HCT116 (cell line): ENCODE measurements at regions not wholly inside any gene's neighbourhood (a gene's known extent, or its start where the extent isn't known, plus 50 kb on each side); places are given as distances from the start of the nearest gene placed in this dataset.

Experiments used
- ATAC-seq: fragments of 200-7000 bp; cut with Tn5 transposase; 2 replicates; pipeline ENCODE4 v1.9.1; 2020; ENCODE audit warnings: mild to moderate bottlenecking, moderate library complexity
- BruUV-seq: library from RNA; stranded (reverse); fragments of 400-500 nt; replicated peaks from 2 replicates; lab custom pipeline; 2021; lab: Mats Ljungman, UMichigan
- CTCF ChIA-PET: fragments of 300-600 bp; sonication (Branson Sonifier 250); formaldehyde crosslinking; loops from one replicate; lab custom pipeline; 2021; ENCODE audit warnings: antibody characterized with exemption; lab: Charles Lee
- POLR2A ChIA-PET: fragments of 300-600, 350-600 bp; sonication (Branson Sonifier 250); formaldehyde crosslinking; loops from one replicate; lab custom pipeline; 2021; ENCODE audit warnings: antibody characterized with exemption; lab: Charles Lee
- RAD21 ChIA-PET, 2 experiments: fragments of 300-600 bp; sonication (Branson Sonifier 250); formaldehyde crosslinking; loops; one replicate each; lab custom pipeline; 2023; ENCODE audit warnings: low total read pairs in 2 of 2; ENCODE audit not compliant: uncharacterized antibody in 2 of 2, unreplicated experiment in 2 of 2, low non-redundant PET in 1 of 2; lab: Charles Lee
- DNase-seq: peaks from one replicate; pipeline ENCODE4 v3.0.0-alpha.2; 2010; ENCODE audit warnings: low read depth, low spot score
- H2AFZ ChIP-seq: fragments of 200-600 bp; shearing (Covaris generic), sonication (generic); 2 replicates; pipeline ENCODE4 v1.6.1; 2017; ENCODE audit warnings: low read depth, mixed run types, mixed read lengths, antibody characterized with exemption, low read length; ENCODE audit not compliant: poor library complexity, severe bottlenecking
- H3K27ac ChIP-seq: 2 replicates; pipeline ENCODE4 v1.5.1; 2012; ENCODE audit warnings: low read depth, low read length
- H3K27me3 ChIP-seq: fragments of 200-600 bp; sonication (generic); 2 replicates; pipeline ENCODE4 v1.6.1; 2016; ENCODE audit warnings: mixed run types, low read length, mixed read lengths; ENCODE audit not compliant: insufficient read depth
- H3K36me3 ChIP-seq, 2 experiments: fragments of 200-500 bp in 1 of 2; fragments of 200-600 bp in 1 of 2; sonication (Bioruptor generic) in 1 of 2; sonication (generic) in 1 of 2; 2 replicates each; pipeline versions ENCODE4 v1.5.1 to v1.6.1; 2014 to 2016; ENCODE audit warnings: low read length in 2 of 2, inconsistent platforms in 1 of 2, mixed read lengths in 1 of 2, mixed run types in 1 of 2; ENCODE audit not compliant: insufficient read depth in 2 of 2, control insufficient read depth in 1 of 2
- H3K4me1 ChIP-seq, 2 experiments: fragments of 200-600 bp in 1 of 2; sonication (generic) in 1 of 2; 2 replicates each; pipeline versions ENCODE4 v1.5.1 to v1.6.1; 2012 to 2017; ENCODE audit warnings: low read length in 2 of 2, inconsistent platforms in 1 of 2, mild to moderate bottlenecking in 1 of 2, mixed read lengths in 1 of 2, mixed run types in 1 of 2, moderate library complexity in 1 of 2; ENCODE audit not compliant: insufficient read depth in 2 of 2, control insufficient read depth in 1 of 2
- H3K4me2 ChIP-seq: fragments of 200-600 bp; sonication (generic); 2 replicates; pipeline ENCODE4 v1.6.1; 2017; ENCODE audit warnings: mixed run types, low read length, mixed read lengths
- H3K4me3 ChIP-seq, 2 experiments: fragments of 200-600 bp in 1 of 2; sonication (generic) in 1 of 2; replicated peaks in 1 of 2; 2 replicates each; pipeline ENCODE4 v1.5.1; 2011 to 2016; ENCODE audit warnings: low read length in 2 of 2, control low read depth in 1 of 2, low read depth in 1 of 2, mild to moderate bottlenecking in 1 of 2, mixed read lengths in 1 of 2, mixed run types in 1 of 2
- H3K79me2 ChIP-seq: fragments of 200-600 bp; sonication (generic); 2 replicates; pipeline ENCODE4 v1.6.1; 2017; ENCODE audit warnings: mild to moderate bottlenecking, mixed run types, low read length, moderate library complexity, mixed read lengths; ENCODE audit not compliant: insufficient read depth
- H3K9ac ChIP-seq: fragments of 200-600 bp; sonication (generic); 2 replicates; pipeline ENCODE4 v1.6.1; 2016; ENCODE audit warnings: low read length, mixed read lengths
- H3K9me2 ChIP-seq: fragments of 200-600 bp; sonication (generic), shearing (Covaris generic); 2 replicates; pipeline ENCODE4 v1.6.1; 2017; ENCODE audit warnings: mixed run types, mild to moderate bottlenecking, moderate library complexity; ENCODE audit not compliant: insufficient read depth
- H3K9me3 ChIP-seq, 2 experiments: fragments of 200-500 bp in 1 of 2; fragments of 200-600 bp in 1 of 2; sonication (Bioruptor generic) in 1 of 2; sonication (generic) in 1 of 2; 2 replicates each; pipeline ENCODE4 v1.6.1; 2014 to 2017; ENCODE audit warnings: low read length in 2 of 2, mixed read lengths in 2 of 2, inconsistent platforms in 1 of 2, low read depth in 1 of 2, mild to moderate bottlenecking in 1 of 2, mixed run types in 1 of 2, moderate library complexity in 1 of 2; ENCODE audit not compliant: control insufficient read depth in 1 of 2, insufficient read depth in 1 of 2
- H4K20me1 ChIP-seq: fragments of 200-600 bp; sonication (generic), shearing (Covaris generic); 2 replicates; pipeline ENCODE4 v1.6.1; 2017; ENCODE audit warnings: mixed run types, mild to moderate bottlenecking, moderate library complexity; ENCODE audit not compliant: insufficient read depth
- CBX3 ChIP-seq: IDR thresholded peaks from 2 replicates; pipeline ENCODE4 v1.6.1; 2012; ENCODE audit warnings: low read depth
- CEBPB ChIP-seq: IDR thresholded peaks from 2 replicates; pipeline ENCODE4 v1.6.1; 2012; ENCODE audit warnings: low read depth
- ELF1 ChIP-seq: IDR thresholded peaks from 2 replicates; pipeline ENCODE4 v1.6.1; 2012; ENCODE audit warnings: low read depth, borderline replicate concordance
- EZH2phosphoT487 ChIP-seq: fragments of 200-600 bp; IDR thresholded peaks from 2 replicates; pipeline ENCODE4 v1.6.1; 2018; ENCODE audit warnings: antibody characterized with exemption, borderline replicate concordance
- FOSL1 ChIP-seq: IDR thresholded peaks from 2 replicates; pipeline ENCODE4 v1.6.1; 2012; ENCODE audit warnings: low read depth
- JUND ChIP-seq: IDR thresholded peaks from 2 replicates; pipeline ENCODE4 v1.6.1; 2012
- POLR2A ChIP-seq: IDR thresholded peaks from 2 replicates; pipeline ENCODE4 v1.7.0; 2011; ENCODE audit warnings: borderline replicate concordance; ENCODE audit not compliant: insufficient read depth, insufficient read length; ENCODE audit errors: extremely low read depth
- POLR2AphosphoS5 ChIP-seq: IDR thresholded peaks from 2 replicates; pipeline ENCODE4 v1.6.1; 2011; ENCODE audit warnings: mild to moderate bottlenecking, low read depth, low read length, moderate library complexity
- RAD21 ChIP-seq: IDR thresholded peaks from 2 replicates; pipeline ENCODE4 v1.6.1; 2012; ENCODE audit warnings: low read depth, mild to moderate bottlenecking
- SP1 ChIP-seq: IDR thresholded peaks from 2 replicates; pipeline ENCODE4 v1.6.1; 2012; ENCODE audit warnings: low read depth
- SRF ChIP-seq: IDR thresholded peaks from 2 replicates; pipeline ENCODE4 v1.6.1; 2012; ENCODE audit warnings: low read depth
- TCF7L2 ChIP-seq: IDR thresholded peaks from 2 replicates; pipeline ENCODE4 v1.7.0; 2011; ENCODE audit warnings: borderline replicate concordance, inconsistent platforms; ENCODE audit not compliant: insufficient read depth, insufficient read length; ENCODE audit errors: extremely low read depth
- YY1 ChIP-seq: IDR thresholded peaks from 2 replicates; pipeline ENCODE4 v1.6.1; 2011; ENCODE audit warnings: low read length, low read depth, moderate library complexity, mild to moderate bottlenecking; ENCODE audit not compliant: insufficient replicate concordance; ENCODE audit errors: extremely low read depth
- ZFX ChIP-seq: fragments of 450-650 bp; IDR thresholded peaks from 2 replicates; pipeline ENCODE4 v1.6.1; 2017
- ZNF274 ChIP-seq: fragments of 200-500 bp; sonication (Bioruptor generic); IDR thresholded peaks from 2 replicates; pipeline ENCODE4 v1.6.1; 2014; ENCODE audit warnings: mild to moderate bottlenecking, low read depth, low read length, inconsistent platforms
- intact Hi-C: fragments of 100-400 bp; cut with micrococcal nuclease; formaldehyde crosslinking; loops from 2 replicates; pipeline ENCODE4 v1.10.0; 2022
- TF ChIP-seq, protein P1 (sequence below): IDR thresholded peaks from 2 replicates; pipeline ENCODE4 v1.6.1; 2012; ENCODE audit warnings: low read depth
- TF ChIP-seq, protein P2 (sequence below): IDR thresholded peaks from 2 replicates; pipeline ENCODE4 v1.6.1; 2011; ENCODE audit warnings: mild to moderate bottlenecking, low read length, moderate library complexity; ENCODE audit not compliant: insufficient replicate concordance; ENCODE audit errors: extremely low read depth
- TF ChIP-seq, protein P3 (sequence below): IDR thresholded peaks from 2 replicates; pipeline ENCODE4 v1.6.1; 2012
- TF ChIP-seq, protein P4 (sequence below), 3 experiments: fragments of 200-600 bp in 1 of 3; sonication (generic) in 1 of 3; IDR thresholded peaks in 2 of 3; conservative IDR thresholded peaks in 1 of 3; 2 replicates each; pipeline ENCODE4 v1.5.1; 2012 to 2017; ENCODE audit warnings: low read depth in 2 of 3, low read length in 2 of 3, antibody characterized with exemption in 1 of 3, borderline replicate concordance in 1 of 3, control low read depth in 1 of 3, mild to moderate bottlenecking in 1 of 3, mixed read lengths in 1 of 3, mixed run types in 1 of 3, moderate library complexity in 1 of 3; ENCODE audit not compliant: insufficient read depth in 1 of 3

DNA sequence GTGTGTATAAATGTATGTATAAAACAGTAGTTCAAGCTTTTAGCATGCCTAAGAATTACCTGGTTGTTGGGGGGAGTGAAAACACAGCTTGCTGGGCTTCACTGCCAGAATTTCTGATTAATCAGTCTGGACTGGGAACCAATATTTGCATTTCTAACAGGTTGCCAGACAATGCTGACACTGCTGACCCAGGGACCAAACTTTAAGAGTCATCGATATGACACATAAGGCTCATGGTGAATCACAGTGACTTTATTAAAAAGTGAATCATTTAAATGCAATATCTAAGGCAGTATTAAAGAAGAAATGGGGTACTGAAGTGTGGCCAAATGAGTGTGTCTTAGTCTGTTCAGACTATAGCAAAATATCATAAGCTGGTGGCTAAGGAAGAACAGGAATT is 195.9 kb upstream of the DTNA start:
- Histone ChIP-seq H3K9me3 (no peaks in the 10 kb centered on the region), H3K27ac (no peak overlapping the region), H3K36me3 (no peaks in the 10 kb centered on the region)
- TF ChIP-seq POLR2AphosphoS5 = no peak
- TF ChIP-seq, protein P1, sequence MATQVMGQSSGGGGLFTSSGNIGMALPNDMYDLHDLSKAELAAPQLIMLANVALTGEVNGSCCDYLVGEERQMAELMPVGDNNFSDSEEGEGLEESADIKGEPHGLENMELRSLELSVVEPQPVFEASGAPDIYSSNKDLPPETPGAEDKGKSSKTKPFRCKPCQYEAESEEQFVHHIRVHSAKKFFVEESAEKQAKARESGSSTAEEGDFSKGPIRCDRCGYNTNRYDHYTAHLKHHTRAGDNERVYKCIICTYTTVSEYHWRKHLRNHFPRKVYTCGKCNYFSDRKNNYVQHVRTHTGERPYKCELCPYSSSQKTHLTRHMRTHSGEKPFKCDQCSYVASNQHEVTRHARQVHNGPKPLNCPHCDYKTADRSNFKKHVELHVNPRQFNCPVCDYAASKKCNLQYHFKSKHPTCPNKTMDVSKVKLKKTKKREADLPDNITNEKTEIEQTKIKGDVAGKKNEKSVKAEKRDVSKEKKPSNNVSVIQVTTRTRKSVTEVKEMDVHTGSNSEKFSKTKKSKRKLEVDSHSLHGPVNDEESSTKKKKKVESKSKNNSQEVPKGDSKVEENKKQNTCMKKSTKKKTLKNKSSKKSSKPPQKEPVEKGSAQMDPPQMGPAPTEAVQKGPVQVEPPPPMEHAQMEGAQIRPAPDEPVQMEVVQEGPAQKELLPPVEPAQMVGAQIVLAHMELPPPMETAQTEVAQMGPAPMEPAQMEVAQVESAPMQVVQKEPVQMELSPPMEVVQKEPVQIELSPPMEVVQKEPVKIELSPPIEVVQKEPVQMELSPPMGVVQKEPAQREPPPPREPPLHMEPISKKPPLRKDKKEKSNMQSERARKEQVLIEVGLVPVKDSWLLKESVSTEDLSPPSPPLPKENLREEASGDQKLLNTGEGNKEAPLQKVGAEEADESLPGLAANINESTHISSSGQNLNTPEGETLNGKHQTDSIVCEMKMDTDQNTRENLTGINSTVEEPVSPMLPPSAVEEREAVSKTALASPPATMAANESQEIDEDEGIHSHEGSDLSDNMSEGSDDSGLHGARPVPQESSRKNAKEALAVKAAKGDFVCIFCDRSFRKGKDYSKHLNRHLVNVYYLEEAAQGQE = no peak
- no peak for TF ChIP-seq POLR2A
- TF ChIP-seq ZNF274 = no peak
- no peak for TF ChIP-seq CBX3
- TF ChIP-seq, protein P2, sequence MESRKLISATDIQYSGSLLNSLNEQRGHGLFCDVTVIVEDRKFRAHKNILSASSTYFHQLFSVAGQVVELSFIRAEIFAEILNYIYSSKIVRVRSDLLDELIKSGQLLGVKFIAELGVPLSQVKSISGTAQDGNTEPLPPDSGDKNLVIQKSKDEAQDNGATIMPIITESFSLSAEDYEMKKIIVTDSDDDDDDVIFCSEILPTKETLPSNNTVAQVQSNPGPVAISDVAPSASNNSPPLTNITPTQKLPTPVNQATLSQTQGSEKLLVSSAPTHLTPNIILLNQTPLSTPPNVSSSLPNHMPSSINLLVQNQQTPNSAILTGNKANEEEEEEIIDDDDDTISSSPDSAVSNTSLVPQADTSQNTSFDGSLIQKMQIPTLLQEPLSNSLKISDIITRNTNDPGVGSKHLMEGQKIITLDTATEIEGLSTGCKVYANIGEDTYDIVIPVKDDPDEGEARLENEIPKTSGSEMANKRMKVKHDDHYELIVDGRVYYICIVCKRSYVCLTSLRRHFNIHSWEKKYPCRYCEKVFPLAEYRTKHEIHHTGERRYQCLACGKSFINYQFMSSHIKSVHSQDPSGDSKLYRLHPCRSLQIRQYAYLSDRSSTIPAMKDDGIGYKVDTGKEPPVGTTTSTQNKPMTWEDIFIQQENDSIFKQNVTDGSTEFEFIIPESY = no peak
- no peak for TF ChIP-seq CEBPB
- TF ChIP-seq SP1 = no peak
- no peak for TF ChIP-seq YY1
- no peak for TF ChIP-seq FOSL1
- no peak for TF ChIP-seq JUND
- TF ChIP-seq EZH2phosphoT487 = no peak
- TF ChIP-seq SRF = no peak
- TF ChIP-seq TCF7L2 = no peak
- no peak for TF ChIP-seq RAD21
- TF ChIP-seq, protein P3, sequence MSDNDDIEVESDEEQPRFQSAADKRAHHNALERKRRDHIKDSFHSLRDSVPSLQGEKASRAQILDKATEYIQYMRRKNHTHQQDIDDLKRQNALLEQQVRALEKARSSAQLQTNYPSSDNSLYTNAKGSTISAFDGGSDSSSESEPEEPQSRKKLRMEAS = no peak
- TF ChIP-seq ZFX = no peak
- TF ChIP-seq, protein P4, sequence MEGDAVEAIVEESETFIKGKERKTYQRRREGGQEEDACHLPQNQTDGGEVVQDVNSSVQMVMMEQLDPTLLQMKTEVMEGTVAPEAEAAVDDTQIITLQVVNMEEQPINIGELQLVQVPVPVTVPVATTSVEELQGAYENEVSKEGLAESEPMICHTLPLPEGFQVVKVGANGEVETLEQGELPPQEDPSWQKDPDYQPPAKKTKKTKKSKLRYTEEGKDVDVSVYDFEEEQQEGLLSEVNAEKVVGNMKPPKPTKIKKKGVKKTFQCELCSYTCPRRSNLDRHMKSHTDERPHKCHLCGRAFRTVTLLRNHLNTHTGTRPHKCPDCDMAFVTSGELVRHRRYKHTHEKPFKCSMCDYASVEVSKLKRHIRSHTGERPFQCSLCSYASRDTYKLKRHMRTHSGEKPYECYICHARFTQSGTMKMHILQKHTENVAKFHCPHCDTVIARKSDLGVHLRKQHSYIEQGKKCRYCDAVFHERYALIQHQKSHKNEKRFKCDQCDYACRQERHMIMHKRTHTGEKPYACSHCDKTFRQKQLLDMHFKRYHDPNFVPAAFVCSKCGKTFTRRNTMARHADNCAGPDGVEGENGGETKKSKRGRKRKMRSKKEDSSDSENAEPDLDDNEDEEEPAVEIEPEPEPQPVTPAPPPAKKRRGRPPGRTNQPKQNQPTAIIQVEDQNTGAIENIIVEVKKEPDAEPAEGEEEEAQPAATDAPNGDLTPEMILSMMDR (IDR thresholded peaks at IDR 0.05 in 2 of 3, conservative IDR thresholded peaks at IDR 0.05 in 1 of 3; ENCODE audit: borderline replicate concordance in 1 of 3, insufficient read depth in 1 of 3, low read depth in 2 of 3, low read length in 2 of 3) = no peak
- no peak for TF ChIP-seq ELF1
- TF ChIP-seq, all 23 proteins: peak for 0
- Histone ChIP-seq H3K9me2 (no peaks in the 10 kb centered on the region), H4K20me1 (no peaks in the 10 kb centered on the region), H3K9ac (no peak overlapping the region), H3K4me3 (no peak overlapping the region), H3K27me3 (no peaks in the 10 kb centered on the region), H3K4me1 (no peaks in the 10 kb centered on the region), H2AFZ (no peak overlapping the region), H3K4me2 (no peak overlapping the region), H3K79me2 (no peaks in the 10 kb centered on the region)
- intact Hi-C loops = no loop called here
- RAD21 ChIA-PET = no interaction called here
- no TSS peak for BruUV-seq
- no peak for ATAC-seq
- DNase-seq = no peak
- CTCF ChIA-PET = no interaction called here
- POLR2A ChIA-PET = no interaction called here
